NCI-H2227 (cell line): ENCODE measurements at regions not wholly inside any gene's neighbourhood (a gene's known extent, or its start where the extent isn't known, plus 50 kb on each side); places are given as distances from the start of the nearest gene placed in this dataset.

Experiments used
- DNase-seq: peaks from one replicate; lab custom pipeline; 2025; ENCODE audit not compliant: unreplicated experiment; lab: John Stamatoyannopoulos, UW

DNA sequence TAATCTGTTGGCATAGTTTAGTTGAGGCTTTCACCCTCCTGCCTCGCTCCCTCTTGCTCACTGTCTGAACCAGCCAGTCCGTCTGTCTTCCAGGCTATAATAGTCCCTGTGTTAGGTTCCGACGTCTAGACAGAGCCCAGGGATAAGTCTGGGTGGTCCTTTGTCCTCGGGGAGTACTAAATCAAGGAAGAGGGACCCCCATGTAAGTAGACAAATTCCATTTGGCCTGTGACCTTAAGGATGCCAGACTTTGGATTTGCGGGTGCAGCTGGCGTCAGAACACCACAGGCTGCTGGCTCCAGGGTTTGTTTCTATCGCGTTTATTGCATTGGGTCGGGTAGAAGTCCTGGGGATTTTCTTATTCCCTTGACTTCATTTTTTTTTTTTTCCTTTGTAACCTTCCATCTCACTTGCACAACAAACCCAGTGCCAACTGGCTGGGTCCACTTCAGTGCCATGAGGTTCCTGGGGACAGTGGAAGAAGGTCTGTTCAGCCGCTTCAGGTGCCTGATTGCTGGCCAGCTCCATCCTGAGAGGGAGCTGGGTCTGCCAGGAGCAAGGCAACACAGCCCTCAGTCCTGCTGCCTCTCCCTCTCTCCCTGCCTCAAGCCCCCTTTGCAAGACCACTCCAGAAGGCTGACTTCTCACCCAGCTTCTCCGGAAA, 95.4 kb upstream of the KLHL25 start:
- DNase-seq = no peak

GRCh38 chr15:85890620-85890980, 95.9 kb upstream of the KLHL25 start:
- no peak for DNase-seq

DNA sequence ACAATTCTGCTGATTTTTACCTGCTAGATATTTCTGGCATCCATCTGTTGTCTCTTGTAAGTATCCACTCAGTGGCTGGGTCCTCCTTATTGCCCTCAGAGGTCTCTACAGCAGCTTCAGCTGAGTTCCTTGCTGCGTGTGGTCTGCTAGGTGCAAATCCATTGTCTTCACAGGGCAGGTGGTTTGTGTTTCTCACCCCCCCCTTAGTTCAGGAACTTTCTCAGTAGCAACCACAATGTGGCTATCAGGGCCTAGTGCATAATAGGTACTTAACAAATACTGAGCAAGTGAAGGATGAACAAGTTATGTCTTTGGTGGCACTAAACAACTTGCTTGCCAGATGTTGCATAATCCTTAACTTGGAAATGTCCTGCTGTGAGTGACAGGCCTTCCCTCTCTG, 96.7 kb upstream of the KLHL25 start:
- DNase-seq = no peak

DNA sequence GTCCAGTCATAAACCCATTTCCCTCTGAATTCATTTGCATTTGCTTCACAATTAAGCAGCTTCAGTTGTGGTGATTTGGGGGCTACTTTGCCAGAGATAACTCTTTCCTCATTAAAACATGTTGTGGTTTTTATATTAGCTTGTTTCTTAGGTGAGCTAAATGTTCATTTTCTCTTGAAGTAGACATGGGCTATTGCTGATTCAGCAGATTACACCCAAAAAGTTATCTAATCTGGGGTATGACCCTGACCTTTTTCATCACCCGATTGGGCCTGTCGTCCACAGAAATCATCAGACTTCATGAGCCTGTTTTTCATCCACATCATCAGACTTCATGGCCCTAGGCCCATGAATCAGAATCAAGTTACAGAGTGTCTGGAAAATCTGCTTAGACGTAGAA, 97.5 kb upstream of the KLHL25 start:
- DNase-seq = no peak

DNA sequence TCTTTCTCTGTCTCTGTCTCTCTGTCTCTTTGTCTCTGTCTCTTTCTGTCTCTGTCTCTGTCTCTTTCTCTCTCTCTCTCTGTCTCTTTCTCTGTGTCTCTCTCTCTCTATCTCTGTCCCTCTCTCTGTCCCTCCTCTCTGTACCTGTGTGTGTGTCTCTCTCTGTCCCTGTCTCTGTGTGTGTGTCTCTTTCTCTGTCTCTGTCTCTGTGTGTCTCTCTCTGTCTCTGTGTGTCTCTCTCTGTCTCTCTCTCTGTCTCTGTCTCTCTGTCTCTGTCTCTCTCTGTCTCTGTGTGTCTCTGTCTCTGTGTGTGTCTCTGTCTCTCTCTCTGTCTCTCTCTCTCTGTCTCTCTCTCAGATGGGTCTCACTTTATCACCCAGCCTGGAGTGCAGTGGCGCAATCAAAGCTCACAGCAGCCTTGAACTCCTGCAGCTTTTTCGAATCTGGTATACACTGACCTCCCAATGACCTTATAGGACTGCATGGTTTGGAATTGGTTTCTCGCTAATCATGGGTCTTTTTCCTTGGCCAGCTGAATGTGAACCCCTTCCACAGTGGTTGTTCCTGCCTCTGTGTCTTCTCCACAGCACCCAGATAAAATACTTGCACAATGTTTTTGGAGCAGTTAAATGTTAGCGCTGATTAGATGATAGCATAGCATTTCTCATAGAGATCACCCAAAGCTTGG, 102.6 kb upstream of the KLHL25 start:
- DNase-seq = no peak

DNA sequence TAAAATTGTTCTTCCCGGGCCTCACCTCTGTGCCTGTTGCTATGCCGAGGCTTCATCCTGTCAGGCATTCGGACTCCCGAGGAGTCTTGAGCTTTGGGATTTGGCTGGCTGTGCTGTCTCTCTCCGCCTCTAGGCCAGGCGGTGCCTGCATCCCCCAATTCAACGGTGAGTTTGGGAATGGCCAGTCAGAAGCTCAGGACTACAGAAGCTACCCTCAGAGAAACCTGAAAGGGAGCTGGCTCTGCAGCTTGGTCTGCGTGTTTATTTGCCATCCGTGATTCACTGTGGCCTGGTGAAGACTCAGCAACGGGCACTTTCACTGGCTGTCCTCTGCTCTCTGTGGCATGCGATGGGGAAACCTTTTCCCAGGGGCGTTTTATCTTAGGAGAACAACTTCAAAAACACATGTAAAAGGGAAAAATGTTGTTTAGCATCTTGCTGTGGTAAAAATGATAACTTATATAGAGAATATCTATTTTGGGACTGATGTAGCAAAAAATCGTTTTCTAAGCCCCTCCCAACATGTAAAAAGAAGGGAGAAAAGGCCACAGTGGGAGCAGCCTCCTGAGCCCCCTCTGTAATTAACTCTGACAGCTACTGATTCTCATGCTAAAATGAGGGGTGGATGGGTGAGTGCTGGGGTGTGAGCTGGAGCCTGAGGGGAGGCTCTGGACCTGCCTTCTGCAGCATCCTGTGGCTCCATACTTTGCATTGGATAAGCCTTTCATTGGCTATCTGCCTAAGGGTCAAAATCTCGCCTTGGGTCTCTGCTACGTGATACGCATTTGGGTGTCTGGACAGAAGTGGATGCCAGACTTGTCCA, 103.4 kb upstream of the KLHL25 start:
- no peak for DNase-seq

DNA sequence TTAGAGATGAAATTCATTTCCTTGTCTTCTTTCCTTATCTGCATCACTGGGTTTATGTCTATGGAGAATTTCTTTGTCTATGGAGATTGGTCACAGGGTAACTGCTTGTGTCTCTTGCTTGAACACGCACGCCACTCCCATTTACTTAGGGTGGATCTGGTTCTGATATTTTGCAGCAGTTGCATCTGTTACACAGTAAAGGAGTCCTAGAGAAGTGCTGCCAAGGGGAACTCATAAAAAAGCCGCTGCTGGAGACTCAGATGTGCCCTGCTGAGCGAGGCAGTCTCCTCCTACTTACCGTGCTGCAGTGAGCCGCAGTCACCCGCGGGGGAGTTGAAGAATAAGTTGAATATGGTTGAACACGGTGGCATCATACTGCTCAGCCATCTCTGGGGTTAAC, 105.2 kb upstream of the KLHL25 start:
- DNase-seq = no peak

- no peak for DNase-seq
Observed at GRCh38 chr15:85905751-85906450, 111.2 kb upstream of the KLHL25 start.

DNA sequence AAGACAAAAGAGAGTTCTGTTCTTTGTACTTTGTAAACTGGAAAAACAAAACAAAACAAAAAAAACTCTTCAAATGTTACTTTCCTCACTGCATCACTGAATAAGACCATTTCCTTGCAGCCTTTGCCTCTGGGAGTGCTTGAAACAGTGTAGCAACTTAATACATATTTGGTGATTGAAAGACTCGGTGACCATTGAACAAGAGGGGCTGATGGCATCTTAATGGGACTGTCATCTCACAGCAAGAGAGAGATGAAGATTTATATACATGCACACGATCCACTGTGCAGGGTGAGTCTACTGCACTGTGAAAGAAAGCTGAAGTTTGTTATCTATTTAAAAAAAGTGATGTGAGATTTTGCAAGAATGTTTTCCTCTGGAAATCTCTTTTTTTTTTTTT, 111.9 kb upstream of the KLHL25 start:
- DNase-seq = no peak

DNA sequence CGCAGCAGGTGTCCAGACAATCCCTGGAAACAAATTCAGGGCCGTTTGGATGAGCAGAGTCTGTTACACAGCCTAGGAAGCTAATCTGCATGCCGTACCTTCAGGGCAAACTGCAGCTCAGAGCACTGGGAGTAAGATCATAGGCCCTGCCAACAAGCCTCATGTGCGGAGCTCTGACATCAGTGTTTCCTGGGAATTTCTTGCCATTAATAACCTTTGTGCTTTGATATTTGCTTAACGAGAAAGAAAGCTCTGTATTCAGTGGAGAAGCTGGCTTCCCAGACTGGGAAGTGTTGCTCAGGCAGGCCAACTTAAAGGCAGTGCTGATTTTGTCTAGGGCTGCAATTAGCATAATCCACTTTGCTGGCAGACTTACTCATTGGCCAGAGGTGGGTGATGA, 116.1 kb upstream of the KLHL25 start:
- no peak for DNase-seq

GRCh38 chr15:85913461-85913860, 118.7 kb upstream of the KLHL25 start:
- no peak for DNase-seq

DNA sequence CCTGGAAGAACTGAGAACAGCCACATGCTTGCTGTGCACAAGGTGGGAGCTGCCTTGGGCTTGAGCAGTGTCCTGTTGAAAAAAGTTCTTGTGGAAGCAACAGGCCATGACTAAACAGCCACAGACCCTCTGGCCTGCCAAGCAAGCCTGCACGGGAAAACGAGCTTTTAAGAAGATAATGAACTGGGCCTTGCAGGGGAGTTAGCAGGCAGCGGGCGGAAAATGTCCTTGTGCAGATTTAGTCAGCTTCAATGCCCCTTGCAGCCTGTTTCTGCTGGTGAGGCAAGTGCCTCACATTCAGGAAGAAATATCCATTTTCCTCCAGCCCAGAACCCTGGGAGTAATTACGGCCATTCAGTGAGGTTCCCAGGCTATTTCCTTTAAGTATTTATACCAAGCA, 126.2 kb upstream of the KLHL25 start:
- no peak for DNase-seq

DNA sequence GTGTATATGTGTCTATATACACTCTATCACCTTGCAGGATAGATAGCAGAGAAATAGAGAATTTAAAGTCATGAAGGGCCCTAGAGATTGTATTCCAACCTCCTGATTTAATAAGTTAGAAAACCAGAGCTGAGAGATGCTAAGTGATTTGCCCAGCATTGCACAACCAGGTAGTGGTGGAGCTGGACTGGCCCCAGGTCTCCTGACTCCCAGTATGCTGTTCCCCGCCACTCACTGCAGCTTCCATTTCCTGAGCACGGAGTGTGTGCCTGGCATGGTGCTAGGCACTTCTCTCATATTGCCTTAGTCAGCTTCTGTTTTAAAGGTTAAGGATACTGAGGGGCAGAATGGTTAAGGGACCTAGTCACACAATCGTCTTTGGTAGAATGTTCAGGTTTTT, 129.4 kb upstream of the KLHL25 start:
- no peak for DNase-seq

DNA sequence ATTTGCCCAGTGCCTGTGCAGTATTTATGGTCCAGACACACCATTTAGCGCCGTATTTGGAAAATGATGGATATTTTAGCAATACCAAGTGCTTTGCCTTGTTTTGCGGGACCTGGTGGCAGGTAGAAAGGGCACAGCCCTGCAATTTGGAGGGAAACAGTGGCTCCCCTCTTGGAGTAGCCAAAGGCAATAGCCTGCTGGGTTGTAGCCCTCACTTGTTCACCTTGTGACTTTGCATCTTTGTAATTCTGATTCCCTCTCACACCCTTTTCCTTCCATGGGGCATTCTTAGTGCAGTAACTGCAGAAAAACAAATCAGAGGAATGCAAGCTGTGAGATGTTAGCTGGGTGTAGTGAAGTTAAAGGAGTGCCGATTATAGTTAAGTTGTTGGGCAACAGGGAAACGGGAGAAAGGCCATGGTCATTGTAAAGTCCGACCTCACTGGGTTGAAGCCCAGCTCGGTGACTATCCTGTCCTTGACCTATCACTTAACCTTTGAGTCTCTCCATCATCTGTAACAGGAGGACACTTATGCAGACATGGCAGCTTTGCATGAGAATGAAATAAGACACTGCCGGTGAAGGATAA, 131.0 kb upstream of the KLHL25 start:
- no peak for DNase-seq

GRCh38 chr15:85926834-85927233, 132.1 kb upstream of the KLHL25 start:
- DNase-seq = no peak

GRCh38 chr15:85927931-85928537, 133.3 kb upstream of the KLHL25 start:
- DNase-seq = no peak

DNA sequence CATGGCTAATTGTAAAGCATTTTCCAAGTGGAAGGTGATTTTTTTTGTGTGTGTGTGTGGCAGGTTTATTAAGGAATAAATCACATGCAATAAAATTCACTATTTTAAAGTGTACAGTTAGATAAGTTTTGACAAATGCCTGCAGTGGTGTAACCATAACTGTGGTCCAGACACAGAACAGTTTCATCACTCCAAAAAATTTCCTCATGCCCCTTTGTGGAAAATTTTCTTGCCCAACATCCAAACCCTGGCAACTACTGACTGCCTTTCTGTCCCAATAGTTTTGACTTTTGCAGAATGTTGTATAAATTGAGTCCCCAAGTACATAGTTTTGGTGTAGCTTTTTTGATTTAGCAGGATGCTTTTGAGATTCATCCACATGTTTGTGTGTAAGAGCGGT, 135.1 kb upstream of the KLHL25 start:
- DNase-seq = no peak

- no peak for DNase-seq
Observed at GRCh38 chr15:85932391-85932790, 137.7 kb upstream of the KLHL25 start.

GRCh38 chr15:85934691-85935090, 140.0 kb upstream of the KLHL25 start:
- no peak for DNase-seq

GRCh38 chr15:85935182-85935581, 140.5 kb upstream of the KLHL25 start:
- DNase-seq = no peak

GRCh38 chr15:85937661-85938060, 142.0 kb upstream of the AGBL1 start:
- DNase-seq = no peak
